GM13976 (cell line): ENCODE measurements at regions not wholly inside any gene's neighbourhood (a gene's known extent, or its start where the extent isn't known, plus 50 kb on each side); places are given as distances from the start of the nearest gene placed in this dataset.
"Not testable (repeated sequence)": the region's sequence is repeated elsewhere in the genome, so short reads cannot be mapped to it uniquely, and the experiment has no call there.

ENCODE experiments used
- DNase-seq: peaks from one replicate; pipeline ENCODE4 v3.0.0; 2012; ENCODE audit warnings: low spot score
- CTCF ChIP-seq: IDR thresholded peaks from 2 replicates; pipeline ENCODE4 v1.5.1; 2012; ENCODE audit warnings: borderline replicate concordance, mild to moderate bottlenecking; ENCODE audit not compliant: insufficient read depth; ENCODE audit errors: extremely low read depth, missing control alignments, control extremely low read depth
- in situ Hi-C: fragments of 300-500 bp; cut with MboI; formaldehyde crosslinking; loops from one replicate; pipeline ENCODE4 v1.12.0; 2022; ENCODE audit warnings: low sequenced_read_pairs, mixed read lengths, inconsistent platforms; ENCODE audit not compliant: unreplicated experiment

DNA sequence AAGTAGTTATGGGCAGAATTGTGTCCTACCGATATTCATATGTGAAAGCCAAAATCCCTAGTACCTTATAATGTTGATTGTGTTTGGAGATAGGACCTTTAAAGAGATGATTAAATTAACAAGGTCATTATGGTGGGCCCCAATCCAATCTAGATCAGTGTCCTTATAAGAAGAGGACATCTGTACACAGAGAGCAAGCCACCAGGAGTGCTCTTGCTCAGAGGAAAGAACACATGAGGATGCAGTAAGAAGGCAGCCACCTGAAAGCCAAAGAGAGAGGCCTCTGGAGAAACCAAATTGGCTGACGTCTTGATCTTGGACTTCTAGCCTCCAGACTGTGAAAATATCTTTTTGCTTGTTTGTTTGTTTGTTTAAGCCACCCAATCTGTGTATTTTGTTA is 1290.8 kb upstream of the PABPC4L start:
- in situ Hi-C loops = no loop called here
- no peak for DNase-seq
- TF ChIP-seq CTCF = no peak

- TF ChIP-seq CTCF = no peak
- in situ Hi-C loops = no loop called here
- DNase-seq = no peak
These were observed 1283.8 kb upstream of the PABPC4L start for GRCh38 chr4:135485371-135485770.

DNA sequence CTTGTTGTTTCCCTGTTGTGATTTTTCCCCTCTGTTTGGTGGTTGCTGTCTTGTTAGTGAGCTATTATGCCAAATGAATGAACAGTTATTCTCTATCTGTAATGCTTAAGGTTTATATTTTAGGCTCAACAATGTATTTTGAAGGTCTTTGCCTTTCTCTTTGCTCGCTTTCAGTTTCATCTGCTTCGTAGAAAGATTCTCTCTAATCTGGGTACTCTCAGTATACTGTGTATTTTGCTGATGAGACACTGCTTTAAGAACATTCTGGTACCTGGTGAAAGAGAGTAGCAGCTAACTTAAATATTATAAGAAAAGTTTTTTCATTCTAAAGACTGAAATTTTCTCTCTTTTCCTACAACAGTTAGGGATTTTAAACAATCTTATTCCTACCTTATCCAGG is 1274.7 kb upstream of the PABPC4L start:
- no peak for DNase-seq
- TF ChIP-seq CTCF = no peak
- in situ Hi-C loops = no loop called here

DNA sequence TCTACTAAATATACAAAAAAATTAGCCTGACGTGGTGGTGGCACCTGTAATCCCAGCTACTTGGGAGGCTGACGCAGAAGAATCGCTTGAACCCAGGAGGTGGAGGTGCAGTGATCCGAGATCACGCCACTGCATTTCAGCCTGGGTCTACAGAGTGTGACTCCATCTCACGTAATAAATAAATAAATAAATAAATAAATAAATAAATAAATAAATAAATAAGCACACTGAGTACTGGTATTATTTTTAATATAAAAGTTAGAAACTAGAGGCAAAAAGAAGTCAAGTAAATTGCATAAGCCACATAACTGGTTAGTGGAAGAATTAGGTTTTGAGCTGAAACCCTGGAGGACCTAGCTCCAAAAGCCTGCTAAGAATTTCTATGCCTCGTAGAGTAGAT is 1262.7 kb upstream of the PABPC4L start:
- DNase-seq = no peak
- TF ChIP-seq CTCF = no peak
- in situ Hi-C loops = no loop called here

GRCh38 chr4:135447598-135447997 is 1246.0 kb upstream of the PABPC4L start:
- DNase-seq, in situ Hi-C loops: not testable (repeated sequence)

- DNase-seq = no peak
- in situ Hi-C loops = no loop called here
- TF ChIP-seq CTCF = no peak
These were observed 1233.3 kb upstream of the PABPC4L start for GRCh38 chr4:135434936-135435335.

- in situ Hi-C loops = no loop called here
- no peak for DNase-seq
- no peak for TF ChIP-seq CTCF
These were observed 1227.9 kb upstream of the PABPC4L start for GRCh38 chr4:135429528-135429927.

DNA sequence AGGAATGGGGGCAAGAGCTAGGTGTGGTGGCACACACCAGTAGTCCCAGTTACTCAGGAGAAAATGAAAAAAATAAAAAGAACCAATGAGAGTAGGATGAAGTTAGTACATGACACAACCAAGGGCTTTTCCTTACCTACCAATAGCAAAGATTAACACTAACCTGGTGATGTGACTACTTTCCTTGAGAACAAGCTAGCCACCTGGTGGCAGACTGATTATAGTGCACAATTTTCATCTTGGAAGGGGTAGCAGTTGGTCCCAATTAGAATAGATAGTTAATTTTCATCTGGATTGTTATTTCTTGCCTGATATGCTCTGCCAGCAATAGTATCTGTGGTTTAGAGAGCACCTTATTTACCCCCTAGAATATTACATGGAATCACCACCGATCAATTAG is 1216.8 kb upstream of the PABPC4L start:
- in situ Hi-C loops = no loop called here
- peak; percentile 5 for DNase-seq
- TF ChIP-seq CTCF = no peak
